DOHH2 (cell line): ENCODE measurements at regions not wholly inside any gene's neighbourhood (a gene's known extent, or its start where the extent isn't known, plus 50 kb on each side); places are given as distances from the start of the nearest gene placed in this dataset.

Experiments used
- H3F3A ChIP-seq: fragments of 200-600 bp; sonication (generic), shearing (Covaris generic); 2 replicates; pipeline ENCODE4 v1.6.0; 2016; ENCODE audit warnings: antibody characterized with exemption, mild to moderate bottlenecking; ENCODE audit not compliant: control insufficient read depth, insufficient read depth
- H3K27ac ChIP-seq: fragments of 200-600 bp; sonication (generic); 2 replicates; pipeline ENCODE4 v1.5.1; 2014; ENCODE audit warnings: low read depth, mild to moderate bottlenecking, low read length, moderate library complexity
- H3K27me3 ChIP-seq: fragments of 200-600 bp; sonication (generic); 2 replicates; pipeline ENCODE4 v1.6.1; 2014; ENCODE audit warnings: mild to moderate bottlenecking, low read length, mixed read lengths; ENCODE audit not compliant: control insufficient read depth
- H3K36me3 ChIP-seq: fragments of 200-600 bp; sonication (generic); 2 replicates; pipeline ENCODE4 v1.6.1; 2014; ENCODE audit warnings: mild to moderate bottlenecking, low read length, moderate library complexity, mixed read lengths; ENCODE audit not compliant: control insufficient read depth
- H3K4me1 ChIP-seq: fragments of 200-600 bp; sonication (generic); 2 replicates; pipeline ENCODE4 v1.6.1; 2014; ENCODE audit warnings: mild to moderate bottlenecking, low read length, mixed read lengths; ENCODE audit not compliant: control insufficient read depth
- H3K4me2 ChIP-seq: fragments of 200-600 bp; sonication (generic); 2 replicates; pipeline ENCODE4 v1.6.0; 2014; ENCODE audit warnings: mild to moderate bottlenecking, low read length, moderate library complexity
- H3K4me3 ChIP-seq: fragments of 200-600 bp; sonication (generic); 2 replicates; pipeline ENCODE4 v1.5.1; 2014; ENCODE audit warnings: mild to moderate bottlenecking, low read length, mixed read lengths
- H3K79me2 ChIP-seq: fragments of 200-600 bp; sonication (generic); 2 replicates; pipeline ENCODE4 v1.6.1; 2014; ENCODE audit warnings: mild to moderate bottlenecking, low read length, mixed read lengths; ENCODE audit not compliant: control insufficient read depth
- H3K9me2 ChIP-seq: fragments of 200-600 bp; sonication (generic); replicated peaks from 2 replicates; pipeline ENCODE4 v1.6.1; 2014; ENCODE audit warnings: mild to moderate bottlenecking, low read length, mixed read lengths; ENCODE audit not compliant: control insufficient read depth
- H3K9me3 ChIP-seq: fragments of 200-600 bp; sonication (generic); 2 replicates; pipeline ENCODE4 v1.6.1; 2014; ENCODE audit warnings: antibody characterized with exemption, low read length, mixed read lengths; ENCODE audit not compliant: control insufficient read depth, insufficient read depth
- H4K20me1 ChIP-seq: fragments of 200-600 bp; sonication (generic); 2 replicates; pipeline ENCODE4 v1.6.0; 2014; ENCODE audit warnings: low read depth, mild to moderate bottlenecking, antibody characterized with exemption, low read length, moderate library complexity; ENCODE audit not compliant: control insufficient read depth, insufficient read depth
- CTCF ChIP-seq: fragments of 200-600 bp; sonication (generic); IDR thresholded peaks from one replicate; pipeline ENCODE4 v1.5.1; 2014; ENCODE audit warnings: antibody characterized with exemption, mild to moderate bottlenecking, low read depth, low read length; ENCODE audit not compliant: poor library complexity, severe bottlenecking
- EZH2phosphoT487 ChIP-seq: fragments of 200-600 bp; sonication (generic); IDR thresholded peaks from 2 replicates; pipeline ENCODE4 v1.6.1; 2017; ENCODE audit warnings: borderline replicate concordance, mild to moderate bottlenecking, antibody characterized with exemption, low read length, moderate library complexity, mixed read lengths

GRCh38 chr13:50757008-50757407, 86.5 kb downstream of the DLEU7 start:
- H3K27ac ChIP-seq: no peak overlapping the region
- H3K9me3 ChIP-seq: peaks cover 5% of the 10 kb centered on the region; the same call in 1 of the 2 replicates

GRCh38 chr13:50758796-50759195, 84.7 kb downstream of the DLEU7 start:
- H3K4me2 ChIP-seq: no peak overlapping the region
- H3K9me3 ChIP-seq: 0 out of 2 replicates have a peak, but pooled peaks cover 5% of the 10 kb centered on the region
- H4K20me1 ChIP-seq: no peaks in the 10 kb centered on the region
- no peaks in the 10 kb centered on the region for H3K9me2 ChIP-seq
- no peaks in the 10 kb centered on the region for H3K79me2 ChIP-seq
- H3K27me3 ChIP-seq: no peaks in the 10 kb centered on the region
- no peak overlapping the region for H3K4me3 ChIP-seq
- TF ChIP-seq CTCF: no peak
- no peak for TF ChIP-seq EZH2phosphoT487
- H3K27ac ChIP-seq: no peak overlapping the region
- no peaks in the 10 kb centered on the region for H3K36me3 ChIP-seq
- no peaks in the 10 kb centered on the region; the same call in 1 of the 2 replicates for H3F3A ChIP-seq
- peaks cover 30% of the 10 kb centered on the region for H3K4me1 ChIP-seq

More at GRCh38 chr13:50757008-50757407, 86.5 kb downstream of the DLEU7 start:
- TF ChIP-seq CTCF (no peak), EZH2phosphoT487 (no peak)
- Histone ChIP-seq H3K27me3 (no peaks in the 10 kb centered on the region), H3K4me1 (peaks cover 14% of the 10 kb centered on the region), H3F3A (no peaks in the 10 kb centered on the region; the same call in 1 of the 2 replicates), H3K79me2 (no peaks in the 10 kb centered on the region), H3K36me3 (no peaks in the 10 kb centered on the region), H4K20me1 (no peaks in the 10 kb centered on the region), H3K9me2 (no peaks in the 10 kb centered on the region), H3K4me3 (no peak overlapping the region), H3K4me2 (no peak overlapping the region)

- TF ChIP-seq CTCF: no peak
- H3K4me1 ChIP-seq: peaks cover 42% of the 10 kb centered on the region
Observed at GRCh38 chr13:50760751-50761150, 82.7 kb downstream of the DLEU7 start.

DNA sequence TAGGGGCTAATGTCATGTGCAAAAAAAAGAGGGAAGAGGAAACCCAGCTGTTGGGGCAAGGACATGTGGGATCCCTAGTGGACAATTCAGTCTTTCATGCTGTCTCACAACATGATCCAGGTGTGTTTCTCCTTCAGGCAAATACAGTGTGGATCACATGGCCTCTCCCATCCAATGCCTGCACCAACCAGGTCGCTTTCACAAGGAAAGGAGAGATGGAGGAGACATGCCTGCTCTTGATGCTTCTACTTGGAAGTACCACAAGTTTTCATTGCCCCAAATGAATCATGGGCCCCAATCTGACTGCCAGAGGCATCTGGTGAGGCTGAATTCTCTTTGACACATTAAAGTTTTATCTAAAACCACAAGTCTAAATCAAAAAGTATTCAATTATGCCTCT, 82.1 kb downstream of the DLEU7 start:
- no peak overlapping the region for H3K4me2 ChIP-seq
- H4K20me1 ChIP-seq: no peaks in the 10 kb centered on the region
- no peaks in the 10 kb centered on the region for H3K27me3 ChIP-seq
- no peaks in the 10 kb centered on the region; the same call in 1 of the 2 replicates for H3F3A ChIP-seq
- TF ChIP-seq CTCF: no peak
- TF ChIP-seq EZH2phosphoT487: no peak
- no peak overlapping the region for H3K27ac ChIP-seq
- 0 out of 2 replicates have a peak, but pooled peaks cover 5% of the 10 kb centered on the region for H3K9me3 ChIP-seq
- no peak overlapping the region for H3K4me3 ChIP-seq
- no peaks in the 10 kb centered on the region for H3K79me2 ChIP-seq
- peaks cover 38% of the 10 kb centered on the region for H3K4me1 ChIP-seq
- H3K36me3 ChIP-seq: no peaks in the 10 kb centered on the region
- no peaks in the 10 kb centered on the region for H3K9me2 ChIP-seq

More at GRCh38 chr13:50760751-50761150, 82.7 kb downstream of the DLEU7 start:
- H3K9me3 ChIP-seq: 0 out of 2 replicates have a peak, but pooled peaks cover 5% of the 10 kb centered on the region
- H3K9me2 ChIP-seq: no peaks in the 10 kb centered on the region
- no peaks in the 10 kb centered on the region; the same call in 1 of the 2 replicates for H3F3A ChIP-seq
- no peaks in the 10 kb centered on the region for H3K36me3 ChIP-seq
- no peaks in the 10 kb centered on the region for H4K20me1 ChIP-seq
- no peak overlapping the region for H3K27ac ChIP-seq
- H3K79me2 ChIP-seq: no peaks in the 10 kb centered on the region
- no peak overlapping the region for H3K4me3 ChIP-seq
- H3K4me2 ChIP-seq: no peak overlapping the region
- H3K27me3 ChIP-seq: no peaks in the 10 kb centered on the region
